Spleen (tissue), 11 donors: ENCODE measurements at regions not wholly inside any gene's neighbourhood (a gene's known extent, or its start where the extent isn't known, plus 50 kb on each side); places are given as distances from the start of the nearest gene placed in this dataset.

Source experiments
- DNase-seq: peaks from one replicate; pipeline ENCODE4 v3.0.0-alpha.2; 2020
- H3K27ac ChIP-seq, 8 donors: fragments of 200-600 bp; sonication (generic) in 7 of 8; 1 replicate in 4 of 8; 2 replicates in 4 of 8; pipeline versions ENCODE4 v1.5.0 to v1.8.0; 2016 to 2021; ENCODE audit warnings: inconsistent platforms in 4 of 8, mild to moderate bottlenecking in 4 of 8, moderate library complexity in 1 of 8
- H3K27me3 ChIP-seq, 7 donors: fragments of 200-600 bp; sonication (generic) in 6 of 7; replicated peaks in 1 of 7; 1 replicate in 4 of 7; 2 replicates in 3 of 7; pipeline versions ENCODE4 v1.5.0 to v1.8.0; 2016 to 2021; ENCODE audit warnings: inconsistent platforms in 3 of 7, mild to moderate bottlenecking in 1 of 7
- H3K36me3 ChIP-seq, 6 donors: fragments of 200-600 bp; sonication (generic) in 5 of 6; 1 replicate in 4 of 6; 2 replicates in 2 of 6; pipeline versions ENCODE4 v1.5.0 to v1.8.0; 2016 to 2021; ENCODE audit warnings: inconsistent platforms in 2 of 6
- H3K4me1 ChIP-seq, 6 donors: fragments of 200-600 bp; sonication (generic) in 5 of 6; 1 replicate in 3 of 6; 2 replicates in 3 of 6; pipeline versions ENCODE4 v1.5.0 to v1.8.0; 2016 to 2021; ENCODE audit warnings: inconsistent platforms in 3 of 6
- H3K4me3 ChIP-seq, 8 donors: fragments of 200-600 bp; sonication (generic) in 7 of 8; 1 replicate in 4 of 8; 2 replicates in 4 of 8; pipeline versions ENCODE4 v1.5.0 to v1.8.0; 2016 to 2021; ENCODE audit warnings: inconsistent platforms in 4 of 8, mild to moderate bottlenecking in 4 of 8, moderate library complexity in 2 of 8
- H3K9me3 ChIP-seq, 8 donors: fragments of 200-600 bp; sonication (generic) in 7 of 8; 1 replicate in 4 of 8; 2 replicates in 4 of 8; pipeline versions ENCODE4 v1.5.0 to v1.8.0; 2016 to 2021; ENCODE audit warnings: inconsistent platforms in 4 of 8
- POLR2A ChIP-seq, 3 donors: fragments of 450-650 bp; IDR thresholded peaks; one replicate each; pipeline ENCODE4 v1.5.1; 2017; ENCODE audit warnings: antibody characterized with exemption in 3 of 3, mild to moderate bottlenecking in 1 of 3
- POLR2AphosphoS5 ChIP-seq, 3 donors: sonication (generic); formaldehyde crosslinking; IDR thresholded peaks; one replicate each; pipeline ENCODE4 v1.5.1; 2017; ENCODE audit warnings: antibody characterized with exemption in 3 of 3
- WGBS, 5 donors: extraction: QIAGEN DNeasy Blood & Tissue Kit in 3 of 5; methylation state at CpG; one replicate each; pipeline versions ENCODE4 v1.1.5 to v1.1.7; 2013 to 2018; 5-methylcytosine and 5-hydroxymethylcytosine counted together
- intact Hi-C: fragments of 100-400 bp; cut with DNase I; formaldehyde crosslinking; loops from one replicate; pipeline ENCODE4 v1.15.0; 2023; ENCODE audit warnings: low total_unique reads
- TF ChIP-seq, protein P1 (sequence below), 11 experiments: fragments of 200-600 bp in 7 of 11; fragments of 450-650 bp in 4 of 11; sonication (generic) in 4 of 11; IDR thresholded peaks in 8 of 11; conservative IDR thresholded peaks in 3 of 11; 1 replicate in 7 of 11; 2 replicates in 4 of 11; pipeline versions ENCODE4 v1.4.0 to v1.8.0; 2016 to 2021; ENCODE audit warnings: antibody characterized with exemption in 11 of 11, inconsistent platforms in 4 of 11, mild to moderate bottlenecking in 1 of 11
- donor health status: healthy with polysubstance abuse.
- donor health status: DM: no; HTN: no; CAD: no; lungs with moderate emphysema.
- donor health status: DM: no; HTN: no; CAD: no.
- donor health status: Bipolar disorder and iron deficiency.
- donor health status: healthy.
- donor health status: DM: no; HTN: no; CAD: no.
- donor health status: DM: yes; HTN: yes; CAD: no.

DNA sequence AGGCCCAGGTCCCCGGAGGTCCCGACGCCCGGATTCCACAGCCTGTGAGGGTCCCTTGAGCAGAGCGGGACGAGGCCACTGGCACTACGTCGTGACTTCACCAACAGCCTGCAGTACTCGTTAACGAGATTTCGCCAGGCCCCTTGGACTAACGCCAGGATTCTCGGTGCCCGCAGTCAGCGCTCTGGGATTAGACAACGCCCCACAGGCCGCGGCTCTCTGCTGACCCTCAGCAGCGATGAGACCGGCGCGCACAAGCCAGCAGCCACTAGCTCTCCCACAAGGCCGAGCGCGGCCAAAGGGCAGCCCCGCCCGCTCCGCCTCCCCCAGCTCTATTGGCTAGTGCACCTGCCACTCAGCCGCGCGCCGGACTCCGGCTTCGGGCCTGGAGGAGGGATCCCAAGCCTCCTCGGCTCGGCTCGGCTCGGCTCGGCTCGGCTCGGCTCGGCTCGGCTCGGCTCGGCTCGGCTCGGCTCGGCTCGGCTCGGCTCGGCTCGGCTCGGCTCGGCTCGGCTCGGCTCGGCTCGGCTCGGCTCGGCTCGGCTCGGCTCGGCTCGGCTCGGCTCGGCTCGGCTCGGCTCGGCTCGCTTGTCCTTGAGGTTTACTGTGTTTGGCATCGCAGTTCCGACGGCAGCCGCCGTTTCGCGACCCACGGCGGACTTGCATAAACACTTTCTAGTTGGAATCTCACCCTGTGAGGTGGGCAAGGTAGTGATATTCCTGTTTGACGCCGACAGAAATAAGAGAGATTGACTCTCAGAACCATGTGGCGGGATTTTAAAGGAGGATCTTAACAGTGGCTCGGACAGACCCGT, 231.7 kb upstream of the SERP2 start:
- Histone ChIP-seq H3K9me3 (no peaks in the 10 kb centered on the region), H3K4me3 (peak overlapping the region; percentile 34 to 76 (median 44)), H3K36me3 (no peaks in the 10 kb centered on the region), H3K27me3 (no peaks in the 10 kb centered on the region), H3K4me1 (peaks cover 0 to 20% (median 13%) of the 10 kb centered on the region in 6 donors), H3K27ac (peak overlapping the region; percentile 88 to 94 (median 91))
- TF ChIP-seq POLR2AphosphoS5 (IDR thresholded peaks at IDR 0.05) (peak; percentile 96 to 98 (median 97)), POLR2A (IDR thresholded peaks at IDR 0.05) (peak; percentile 29 to 59 (median 52))
- TF ChIP-seq, protein P1, sequence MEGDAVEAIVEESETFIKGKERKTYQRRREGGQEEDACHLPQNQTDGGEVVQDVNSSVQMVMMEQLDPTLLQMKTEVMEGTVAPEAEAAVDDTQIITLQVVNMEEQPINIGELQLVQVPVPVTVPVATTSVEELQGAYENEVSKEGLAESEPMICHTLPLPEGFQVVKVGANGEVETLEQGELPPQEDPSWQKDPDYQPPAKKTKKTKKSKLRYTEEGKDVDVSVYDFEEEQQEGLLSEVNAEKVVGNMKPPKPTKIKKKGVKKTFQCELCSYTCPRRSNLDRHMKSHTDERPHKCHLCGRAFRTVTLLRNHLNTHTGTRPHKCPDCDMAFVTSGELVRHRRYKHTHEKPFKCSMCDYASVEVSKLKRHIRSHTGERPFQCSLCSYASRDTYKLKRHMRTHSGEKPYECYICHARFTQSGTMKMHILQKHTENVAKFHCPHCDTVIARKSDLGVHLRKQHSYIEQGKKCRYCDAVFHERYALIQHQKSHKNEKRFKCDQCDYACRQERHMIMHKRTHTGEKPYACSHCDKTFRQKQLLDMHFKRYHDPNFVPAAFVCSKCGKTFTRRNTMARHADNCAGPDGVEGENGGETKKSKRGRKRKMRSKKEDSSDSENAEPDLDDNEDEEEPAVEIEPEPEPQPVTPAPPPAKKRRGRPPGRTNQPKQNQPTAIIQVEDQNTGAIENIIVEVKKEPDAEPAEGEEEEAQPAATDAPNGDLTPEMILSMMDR (IDR thresholded peaks at IDR 0.05 in 8 of 11, conservative IDR thresholded peaks at IDR 0.05 in 3 of 11): peak in 9 of 11 experiments; percentile 11 to 52 (median 43)
- DNase-seq: peak; percentile 100
- intact Hi-C loops: loop anchor here (10.0 kb wide), 1 partner anchor 133 kb away; no protein-coding TSS in a partner anchor
- 0 to 1% (median 1%) methylated on average over 34 to 78 of the region's 84 CpGs for WGBS, 5 donors

DNA sequence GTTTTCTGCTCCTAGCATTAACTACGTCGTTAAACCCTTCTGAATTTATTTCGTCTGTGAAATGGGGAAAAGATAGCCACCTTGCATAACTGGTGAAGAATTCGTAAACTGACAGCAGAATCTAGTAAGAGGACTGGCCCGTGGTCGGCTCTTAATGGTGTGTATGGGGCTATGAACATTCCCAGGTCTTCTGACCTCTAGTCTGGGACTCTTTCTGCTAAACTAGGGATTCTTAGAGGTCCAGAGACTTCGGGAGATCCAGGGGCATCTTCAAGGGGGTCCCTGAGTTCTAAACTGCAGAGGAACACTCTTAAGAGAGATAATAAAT, 231.1 kb upstream of the SERP2 start:
- peak; percentile 78 for DNase-seq

DNA sequence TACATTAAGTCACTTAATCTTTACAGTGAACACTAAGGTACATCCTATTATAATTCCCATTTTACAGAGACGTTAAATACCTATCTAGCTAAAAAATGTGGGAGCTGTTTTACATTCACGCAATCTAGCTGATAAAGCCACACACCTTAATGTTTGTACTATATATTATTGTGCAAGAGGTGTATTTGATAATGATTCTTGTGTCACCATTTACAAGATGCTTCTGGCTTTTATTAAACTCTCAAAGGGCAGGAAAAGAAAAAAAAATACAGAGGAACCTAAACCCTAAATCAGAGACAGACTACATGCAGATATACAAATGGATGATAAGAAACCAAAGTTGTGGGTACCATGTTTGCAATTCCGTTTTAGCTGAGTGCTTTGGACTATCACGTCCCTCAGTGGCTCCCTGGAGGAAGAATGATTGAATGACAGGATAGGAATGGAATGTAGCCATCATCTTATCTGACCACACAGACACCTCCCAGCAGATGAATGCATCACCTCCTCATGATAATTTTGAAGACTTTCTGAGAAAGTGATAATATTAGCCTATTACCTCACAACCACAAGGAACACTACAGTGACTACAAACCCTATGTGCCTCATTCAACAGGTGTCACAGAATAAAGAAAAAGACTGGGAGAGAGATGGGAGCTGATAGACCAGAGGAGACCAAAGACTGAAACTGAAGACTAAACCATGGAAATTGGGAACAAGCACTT, 230.5 kb upstream of the SERP2 start:
- H3K9me3 ChIP-seq: no peaks in the 10 kb centered on the region
- peak overlapping the region in 3 of 8 donors; percentile 46 to 76 (median 46) for H3K4me3 ChIP-seq
- TF ChIP-seq, protein P1 (IDR thresholded peaks at IDR 0.05 in 8 of 11, conservative IDR thresholded peaks at IDR 0.05 in 3 of 11): no peak
- TF ChIP-seq POLR2A (IDR thresholded peaks at IDR 0.05) (no peak), POLR2AphosphoS5 (IDR thresholded peaks at IDR 0.05) (no peak)
- DNase-seq: no peak
- no peaks in the 10 kb centered on the region for H3K36me3 ChIP-seq
- WGBS, 5 donors: 79 to 89% (median 80%) methylated on average over 4 of the region's 4 CpGs
- H3K4me1 ChIP-seq: peaks cover 0 to 20% (median 13%) of the 10 kb centered on the region in 6 donors
- intact Hi-C loops: loop anchor here (10.0 kb wide), 1 partner anchor 132 kb away; no protein-coding TSS in a partner anchor
- no peak overlapping the region for H3K27ac ChIP-seq
- no peaks in the 10 kb centered on the region for H3K27me3 ChIP-seq

More for the DNA sequence above, 231.1 kb upstream of the SERP2 start:
- no peaks in the 10 kb centered on the region for H3K27me3 ChIP-seq
- peaks cover 0 to 20% (median 13%) of the 10 kb centered on the region in 6 donors for H3K4me1 ChIP-seq
- H3K4me3 ChIP-seq: peak overlapping the region; percentile 1 to 76 (median 40)
- intact Hi-C loops: loop anchor here (10.0 kb wide), 1 partner anchor 132 kb away; no protein-coding TSS in a partner anchor
- peak overlapping the region; percentile 69 to 94 (median 91) for H3K27ac ChIP-seq
- H3K9me3 ChIP-seq: no peaks in the 10 kb centered on the region
- H3K36me3 ChIP-seq: no peaks in the 10 kb centered on the region
- no peak for TF ChIP-seq POLR2AphosphoS5 (IDR thresholded peaks at IDR 0.05)
- TF ChIP-seq, protein P1 (IDR thresholded peaks at IDR 0.05 in 8 of 11, conservative IDR thresholded peaks at IDR 0.05 in 3 of 11): peak in 1 of 11 experiments; percentile 0
- 8 to 13% (median 8%) methylated on average over 7 of the region's 7 CpGs for WGBS, 5 donors
